ENCODE measurements at regions not wholly inside any gene's neighbourhood (a gene's known extent, or its start where the extent isn't known, plus 50 kb on each side); places are given as distances from the start of the nearest gene placed in this dataset.

DNA sequence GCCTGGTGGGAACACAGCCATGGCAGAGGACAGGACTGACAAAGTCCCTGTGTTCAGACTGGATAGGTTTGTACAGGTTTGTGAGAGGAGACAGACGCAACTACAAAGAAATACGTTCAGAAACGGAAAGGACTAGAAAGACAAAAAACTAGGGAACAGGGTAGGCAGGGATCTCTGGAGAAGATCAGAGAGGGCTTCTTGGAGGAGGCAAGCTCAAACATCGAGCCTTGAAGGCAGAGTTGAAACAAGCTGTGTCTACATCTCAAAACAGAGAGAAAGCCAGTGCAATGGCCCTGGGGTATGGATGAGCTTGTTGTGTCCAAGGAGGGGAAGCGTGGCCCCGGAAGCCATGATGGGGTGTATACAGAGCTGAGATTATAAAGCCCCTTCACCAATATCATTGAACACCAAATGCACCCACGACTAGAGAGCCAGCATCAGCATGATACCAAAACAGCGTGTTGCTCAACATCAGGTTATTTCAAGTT is 89.6 kb upstream of the NCOR2 start:
- no peaks in the 10 kb centered on the region for H3K79me1 ChIP-seq (ENCODE audit: insufficient read depth, low read depth, low read length, poor library complexity, severe bottlenecking)
- no peak overlapping the region for H4K8ac ChIP-seq (replicated peaks; ENCODE audit: insufficient read length, low read depth, low read length)
- H2BK20ac ChIP-seq (ENCODE audit: low read depth, low read length, poor library complexity, severe bottlenecking), result no peak overlapping the region
- H2BK120ac ChIP-seq (ENCODE audit: low read depth, low read length, poor library complexity, severe bottlenecking), result no peak overlapping the region
- H2BK15ac ChIP-seq (ENCODE audit: low read depth, low read length), result no peak overlapping the region
- no peaks in the 10 kb centered on the region for H3K36me3 Mint-ChIP-seq (ENCODE audit: insufficient read depth in 1 of 3, low read depth in 3 of 3)
- no peak overlapping the region for H3K4me3 Mint-ChIP-seq
- no peak overlapping the region for H3K4me2 ChIP-seq (ENCODE audit: insufficient read depth, insufficient read length, low read length)
- H2BK12ac ChIP-seq (ENCODE audit: insufficient read length, low read depth, low read length), result no peak overlapping the region
- H2AK5ac ChIP-seq (ENCODE audit: insufficient read length, low read length), result no peak overlapping the region
- H3K18ac ChIP-seq (ENCODE audit: insufficient read length, low read depth, low read length), result no peak overlapping the region
- H3K4me1 Mint-ChIP-seq, result peaks cover 32 to 33% of the 10 kb centered on the region in 2 experiments
- no peak overlapping the region for H3T11ph ChIP-seq (ENCODE audit: low read length)
- H3K9me3 ChIP-seq (ENCODE audit: control insufficient read depth, low read depth, low read length), result no peaks in the 10 kb centered on the region
- no peak overlapping the region for H3K56ac ChIP-seq (ENCODE audit: insufficient read length, low read depth, low read length)
- no peak overlapping the region for H3K14ac ChIP-seq (ENCODE audit: insufficient read depth, low read length)
- no peak for DNase-seq
- H3K27me3 Mint-ChIP-seq (ENCODE audit: low read depth), result peaks cover 2% of the 10 kb centered on the region; the same call in 1 of the 2 replicates
- H2AFZ ChIP-seq (ENCODE audit: low read length), result no peak overlapping the region
- no peak for TF ChIP-seq CTCF (conservative IDR thresholded peaks at IDR 0.05)
- no peaks in the 10 kb centered on the region for H3K9me3 Mint-ChIP-seq
- H3K4ac ChIP-seq (ENCODE audit: low read depth, low read length), result no peak overlapping the region
- no peaks in the 10 kb centered on the region for H3K79me2 ChIP-seq (ENCODE audit: insufficient read depth, low read length)
- H4K20me1 ChIP-seq (ENCODE audit: control insufficient read depth, insufficient read depth, insufficient read length), result no peaks in the 10 kb centered on the region
- H3K27me3 ChIP-seq (ENCODE audit: insufficient read depth, low read length), result no peaks in the 10 kb centered on the region
- no peak overlapping the region for H3K9ac ChIP-seq (ENCODE audit: extremely low read depth, insufficient read length, low read length)
- no peak overlapping the region for H2BK5ac ChIP-seq (ENCODE audit: insufficient read length, low read length)
- no peak overlapping the region for H4K5ac ChIP-seq (ENCODE audit: insufficient read length, low read depth, low read length)
- H3K4me1 ChIP-seq (ENCODE audit: insufficient read depth, low read length), result 0 out of 2 replicates have a peak, but pooled peaks cover 2% of the 10 kb centered on the region
- H3K27ac Mint-ChIP-seq, result no peak overlapping the region
- H3K27ac ChIP-seq (ENCODE audit: insufficient read length, low read depth, low read length), result no peak overlapping the region
- H3K23me2 ChIP-seq (ENCODE audit: insufficient read length, low read depth, low read length, poor library complexity, severe bottlenecking), result no peaks in the 10 kb centered on the region
- WGBS (ENCODE audit: extremely low coverage, insufficient read length, low lambda C conversion rate), result no CpG with 5 or more reads among the region's 8 CpGs
- no peak overlapping the region for H3K23ac ChIP-seq (ENCODE audit: insufficient read length, low read depth, low read length)
- no peak overlapping the region for H4K91ac ChIP-seq (ENCODE audit: insufficient read length, low read depth, low read length)

Data from H9 (cell line).